ENCODE measurements at regions not wholly inside any gene's neighbourhood (a gene's known extent, or its start where the extent isn't known, plus 50 kb on each side); places are given as distances from the start of the nearest gene placed in this dataset.
"Not testable (repeated sequence)": the region's sequence is repeated elsewhere in the genome, so short reads cannot be mapped to it uniquely, and the experiment has no call there.

GRCh38 chr21:35384375-35384774, 335.3 kb upstream of the RUNX1 start:
- no peak overlapping the region for H3K4me3 ChIP-seq (ENCODE audit: low read depth, poor library complexity, severe bottlenecking)
- intact Hi-C loops (cut with DNase I; ENCODE audit: low total_unique reads) = no loop called here
- TF ChIP-seq POLR2A (IDR thresholded peaks at IDR 0.05) = no peak
- TF ChIP-seq CTCF (IDR thresholded peaks at IDR 0.05) = no peak
- WGBS, 2 donors = 92 to 96% methylated on average over 2 of the region's 2 CpGs
- DNase-seq (ENCODE audit: low spot score in 2 of 2) = no peak

GRCh38 chr21:35382696-35383095, 333.6 kb upstream of the RUNX1 start:
- WGBS, 2 donors = 87 to 88% methylated on average over 6 of the region's 6 CpGs
- H3K4me3 ChIP-seq (ENCODE audit: low read depth, poor library complexity, severe bottlenecking) = no peak overlapping the region
- DNase-seq (ENCODE audit: low spot score in 2 of 2) = no peak
- intact Hi-C loops (cut with DNase I; ENCODE audit: low total_unique reads) = no loop called here
- TF ChIP-seq POLR2A (IDR thresholded peaks at IDR 0.05) (no peak), CTCF (IDR thresholded peaks at IDR 0.05) (no peak)

GRCh38 chr21:35381743-35382310, 332.7 kb upstream of the RUNX1 start:
- no peak for DNase-seq (ENCODE audit: low spot score in 2 of 2)
- no peak for TF ChIP-seq POLR2A (IDR thresholded peaks at IDR 0.05)
- no peak for TF ChIP-seq CTCF (IDR thresholded peaks at IDR 0.05)
- H3K4me3 ChIP-seq (ENCODE audit: low read depth, poor library complexity, severe bottlenecking) = no peak overlapping the region
- WGBS, 2 donors = 93% methylated on average over 6 of the region's 6 CpGs
- intact Hi-C loops (cut with DNase I; ENCODE audit: low total_unique reads) = no loop called here

- H3K4me3 ChIP-seq (ENCODE audit: low read depth, poor library complexity, severe bottlenecking); DNase-seq (ENCODE audit: low spot score in 2 of 2); intact Hi-C loops (cut with DNase I; ENCODE audit: low total_unique reads): not testable (repeated sequence)
- WGBS, 2 donors = 92 to 97% methylated on average over 3 of the region's 3 CpGs
Observed at GRCh38 chr21:35380304-35380703, 331.2 kb upstream of the RUNX1 start.

- intact Hi-C loops (cut with DNase I; ENCODE audit: low total_unique reads) = no loop called here
- 95% methylated on average over 1 of the region's 1 CpG for WGBS, 2 donors
Observed at GRCh38 chr21:35378881-35379280, 329.8 kb upstream of the RUNX1 start.

GRCh38 chr21:35377505-35378090, 328.5 kb upstream of the RUNX1 start:
- WGBS, 2 donors = 75 to 78% methylated on average over 7 of the region's 7 CpGs
- no peak for DNase-seq (ENCODE audit: low spot score in 2 of 2)
- TF ChIP-seq POLR2A (IDR thresholded peaks at IDR 0.05) (no peak), CTCF (IDR thresholded peaks at IDR 0.05) (no peak)
- H3K4me3 ChIP-seq (ENCODE audit: low read depth, poor library complexity, severe bottlenecking) = no peak overlapping the region
- intact Hi-C loops (cut with DNase I; ENCODE audit: low total_unique reads) = no loop called here

More at GRCh38 chr21:35378881-35379280, 329.8 kb upstream of the RUNX1 start:
- DNase-seq (ENCODE audit: low spot score in 2 of 2) = no peak
- no peak for TF ChIP-seq POLR2A (IDR thresholded peaks at IDR 0.05)
- no peak for TF ChIP-seq CTCF (IDR thresholded peaks at IDR 0.05)
- H3K4me3 ChIP-seq (ENCODE audit: low read depth, poor library complexity, severe bottlenecking) = no peak overlapping the region
